Immature natural killer cell (primary cell): ENCODE measurements at regions not wholly inside any gene's neighbourhood (a gene's known extent, or its start where the extent isn't known, plus 50 kb on each side); places are given as distances from the start of the nearest gene placed in this dataset.

Experiments
- DNase-seq, 3 donors: peaks; one replicate each; pipeline ENCODE4 v3.0.0; 2022; ENCODE audit warnings: mixed read lengths in 1 of 3
- H3K27ac Mint-ChIP-seq, 6 donors: one replicate each; pipeline ENCODE4 v1.8.0; 2020; ENCODE audit warnings: mixed read lengths in 6 of 6, mild to moderate bottlenecking in 5 of 6, inconsistent platforms in 4 of 6, moderate library complexity in 3 of 6
- H3K27me3 Mint-ChIP-seq, 3 donors: one replicate each; pipeline ENCODE4 v1.8.0; 2020 to 2021; ENCODE audit warnings: low read depth in 3 of 3, mild to moderate bottlenecking in 3 of 3, mixed read lengths in 3 of 3, moderate library complexity in 3 of 3, inconsistent platforms in 1 of 3
- H3K36me3 Mint-ChIP-seq, 3 donors: one replicate each; pipeline ENCODE4 v1.8.0; 2020; ENCODE audit warnings: mixed read lengths in 3 of 3, inconsistent platforms in 2 of 3, mild to moderate bottlenecking in 2 of 3
- H3K4me1 Mint-ChIP-seq, 2 donors: one replicate each; pipeline ENCODE4 v1.8.0; 2020; ENCODE audit warnings: inconsistent platforms in 2 of 2, mild to moderate bottlenecking in 2 of 2, mixed read lengths in 2 of 2, moderate library complexity in 1 of 2
- H3K4me3 Mint-ChIP-seq, 5 donors: one replicate each; pipeline ENCODE4 v1.8.0; 2020; ENCODE audit warnings: mild to moderate bottlenecking in 5 of 5, mixed read lengths in 5 of 5, inconsistent platforms in 3 of 5, moderate library complexity in 3 of 5
- H3K9me3 Mint-ChIP-seq, 6 donors: one replicate each; pipeline ENCODE4 v1.8.0; 2020; ENCODE audit warnings: mild to moderate bottlenecking in 6 of 6, mixed read lengths in 6 of 6, inconsistent platforms in 4 of 6, moderate library complexity in 3 of 6

- Mint-ChIP-seq H3K4me1 (no peaks in the 10 kb centered on the region), H3K27ac (no peak overlapping the region), H3K9me3 (peaks cover 0 to 6% (median 0%) of the 10 kb centered on the region in 6 donors), H3K36me3 (no peaks in the 10 kb centered on the region), H3K4me3 (no peak overlapping the region), H3K27me3 (peaks cover 0 to 2% (median 0%) of the 10 kb centered on the region in 3 donors)
- DNase-seq: no peak
These were observed 508.2 kb upstream of the SUCLG2 start for GRCh38 chr3:68162644-68163043.

DNA sequence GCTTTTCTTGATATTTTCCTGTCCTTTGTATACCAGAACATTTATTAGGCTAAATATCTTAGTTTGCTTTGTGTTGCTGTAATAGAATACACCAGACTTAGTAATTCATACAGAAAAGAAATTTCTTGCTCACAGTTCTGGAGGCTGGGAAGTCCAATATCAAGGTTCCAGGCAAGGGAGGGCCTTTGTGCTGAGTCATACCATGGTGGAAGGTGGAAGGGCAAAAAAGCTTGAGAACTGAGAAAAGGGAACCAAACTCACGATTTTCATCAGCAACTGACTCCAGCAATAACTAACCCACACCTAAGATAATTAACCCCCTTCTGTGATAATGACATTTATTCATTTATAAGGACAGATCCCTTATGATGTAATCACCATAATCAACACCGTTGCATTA, 496.9 kb upstream of the SUCLG2 start:
- H3K9me3 Mint-ChIP-seq: peaks cover 0 to 2% (median 0%) of the 10 kb centered on the region in 6 donors
- H3K27me3 Mint-ChIP-seq: no peaks in the 10 kb centered on the region
- no peaks in the 10 kb centered on the region for H3K36me3 Mint-ChIP-seq
- H3K4me1 Mint-ChIP-seq: no peaks in the 10 kb centered on the region
- DNase-seq: no peak
- H3K27ac Mint-ChIP-seq: no peak overlapping the region
- H3K4me3 Mint-ChIP-seq: no peak overlapping the region

GRCh38 chr3:68148447-68148846, 494.0 kb upstream of the SUCLG2 start:
- Mint-ChIP-seq H3K4me3 (no peak overlapping the region), H3K4me1 (no peaks in the 10 kb centered on the region), H3K27ac (no peak overlapping the region), H3K9me3 (peaks cover 0 to 2% (median 0%) of the 10 kb centered on the region in 6 donors), H3K27me3 (no peaks in the 10 kb centered on the region), H3K36me3 (no peaks in the 10 kb centered on the region)
- no peak for DNase-seq

DNA sequence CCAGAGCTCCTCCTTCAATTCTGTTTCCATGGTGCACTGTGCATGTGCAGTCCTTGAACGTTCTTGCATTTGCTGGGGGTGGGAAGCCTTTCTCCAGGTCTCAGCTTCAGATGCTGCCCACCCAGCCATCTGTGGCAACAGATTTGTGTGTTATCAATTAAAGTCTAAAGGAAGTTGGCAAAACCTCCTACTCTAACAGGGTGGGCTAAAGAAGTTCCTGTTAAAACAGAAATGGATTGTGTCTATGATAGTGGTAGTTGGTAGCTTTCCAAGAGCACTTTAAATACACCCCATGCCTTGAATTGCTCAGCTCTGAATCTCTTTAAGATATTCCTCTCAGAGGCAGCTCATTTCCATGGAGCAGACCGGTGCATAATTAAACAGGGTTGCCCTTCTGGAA, 488.0 kb upstream of the SUCLG2 start:
- Mint-ChIP-seq H3K9me3 (peaks cover 0 to 6% (median 0%) of the 10 kb centered on the region in 6 donors), H3K4me3 (no peak overlapping the region), H3K27me3 (no peaks in the 10 kb centered on the region), H3K4me1 (no peaks in the 10 kb centered on the region), H3K36me3 (no peaks in the 10 kb centered on the region), H3K27ac (no peak overlapping the region)
- DNase-seq: no peak

- H3K36me3 Mint-ChIP-seq: no peaks in the 10 kb centered on the region
- no peak overlapping the region for H3K4me3 Mint-ChIP-seq
- no peaks in the 10 kb centered on the region for H3K4me1 Mint-ChIP-seq
- peaks cover 0 to 5% (median 0%) of the 10 kb centered on the region in 6 donors for H3K9me3 Mint-ChIP-seq
- DNase-seq: no peak
- no peaks in the 10 kb centered on the region for H3K27me3 Mint-ChIP-seq
- no peak overlapping the region for H3K27ac Mint-ChIP-seq
These were observed 485.5 kb upstream of the SUCLG2 start for GRCh38 chr3:68139897-68140296.

DNA sequence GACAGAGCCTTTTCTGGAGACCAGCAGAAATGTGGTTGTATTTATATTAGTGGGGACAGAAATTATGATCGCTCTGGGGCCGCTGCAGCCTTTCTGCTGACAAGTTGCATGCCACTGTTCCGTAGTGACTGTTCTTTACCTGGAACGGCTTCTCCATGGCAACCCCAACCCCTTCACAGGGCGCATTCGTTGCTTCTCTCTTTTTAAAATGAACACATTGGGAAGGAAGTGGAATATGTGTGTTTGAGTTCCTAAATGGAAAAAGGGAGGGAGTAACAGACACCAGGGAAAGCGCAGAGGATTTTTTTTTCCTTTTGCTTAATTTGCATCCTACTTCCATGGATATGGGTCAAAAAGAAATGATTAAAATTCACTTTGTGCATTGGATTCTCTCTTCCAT, 482.0 kb upstream of the SUCLG2 start:
- no peak for DNase-seq
- H3K9me3 Mint-ChIP-seq: peaks cover 0 to 10% (median 2%) of the 10 kb centered on the region in 6 donors
- no peaks in the 10 kb centered on the region for H3K36me3 Mint-ChIP-seq
- peaks cover 0 to 3% (median 0%) of the 10 kb centered on the region in 3 donors for H3K27me3 Mint-ChIP-seq
- H3K4me1 Mint-ChIP-seq: no peaks in the 10 kb centered on the region
- H3K4me3 Mint-ChIP-seq: no peak overlapping the region
- no peak overlapping the region for H3K27ac Mint-ChIP-seq

DNA sequence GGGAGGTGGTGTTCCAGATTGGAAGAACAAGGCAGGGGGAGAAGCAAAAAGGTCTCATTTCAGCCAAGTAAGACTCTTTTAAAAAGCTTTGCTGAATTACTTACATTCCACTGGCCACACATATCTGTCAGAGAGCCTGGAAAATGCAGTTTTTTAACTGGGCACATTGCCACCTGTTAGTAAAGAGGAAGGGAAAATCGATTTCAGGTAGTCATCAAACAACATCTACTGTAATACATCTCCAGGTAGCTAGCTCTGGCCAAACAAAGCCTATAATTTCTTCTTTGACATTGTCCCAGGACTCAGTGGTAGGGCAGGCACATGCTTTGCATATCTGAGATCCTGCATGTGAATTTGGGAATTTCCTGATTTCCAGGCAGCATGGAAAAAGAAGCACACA, 480.7 kb upstream of the SUCLG2 start:
- Mint-ChIP-seq H3K27ac (no peak overlapping the region), H3K4me1 (no peaks in the 10 kb centered on the region), H3K36me3 (peaks cover 0 to 8% (median 0%) of the 10 kb centered on the region in 3 donors), H3K9me3 (peaks cover 0 to 10% (median 4%) of the 10 kb centered on the region in 6 donors), H3K4me3 (no peak overlapping the region), H3K27me3 (peaks cover 0 to 3% (median 3%) of the 10 kb centered on the region in 3 donors)
- no peak for DNase-seq

- no peak for DNase-seq
- Mint-ChIP-seq H3K27me3 (peaks cover 5 to 8% (median 5%) of the 10 kb centered on the region in 3 donors), H3K4me1 (no peaks in the 10 kb centered on the region), H3K27ac (no peak overlapping the region), H3K4me3 (no peak overlapping the region), H3K9me3 (peaks cover 3 to 13% (median 8%) of the 10 kb centered on the region in 6 donors), H3K36me3 (peaks cover 0 to 8% (median 0%) of the 10 kb centered on the region in 3 donors)
These were observed 474.7 kb upstream of the SUCLG2 start for GRCh38 chr3:68129065-68129464.

GRCh38 chr3:68123231-68123630, 468.8 kb upstream of the SUCLG2 start:
- H3K4me1 Mint-ChIP-seq: no peaks in the 10 kb centered on the region
- no peak for DNase-seq
- no peak overlapping the region for H3K4me3 Mint-ChIP-seq
- H3K27ac Mint-ChIP-seq: no peak overlapping the region
- peaks cover 2 to 10% (median 6%) of the 10 kb centered on the region in 6 donors for H3K9me3 Mint-ChIP-seq
- H3K36me3 Mint-ChIP-seq: no peaks in the 10 kb centered on the region
- peaks cover 5% of the 10 kb centered on the region in 3 donors for H3K27me3 Mint-ChIP-seq

DNA sequence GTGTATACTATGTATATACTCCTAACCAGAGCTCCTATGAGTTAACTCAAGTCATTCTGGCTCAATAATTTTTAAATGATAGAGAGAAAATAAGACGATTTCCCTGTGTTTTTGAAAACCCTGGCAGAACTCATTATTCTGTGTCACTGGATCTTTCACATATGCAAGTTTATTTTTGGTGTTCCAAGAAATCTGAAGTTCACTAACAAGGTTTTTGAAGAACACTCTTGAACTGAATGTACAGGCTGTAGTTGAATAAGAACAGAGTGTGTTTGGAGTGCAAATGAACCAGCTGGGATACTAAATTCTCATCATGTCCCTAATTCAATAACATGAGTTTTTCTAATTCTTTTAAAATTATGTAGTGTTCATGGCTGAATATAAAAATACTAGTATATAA, 466.9 kb upstream of the SUCLG2 start:
- H3K4me1 Mint-ChIP-seq: no peaks in the 10 kb centered on the region
- H3K27ac Mint-ChIP-seq: no peak overlapping the region
- DNase-seq: no peak
- peaks cover 0 to 5% (median 0%) of the 10 kb centered on the region in 3 donors for H3K27me3 Mint-ChIP-seq
- H3K9me3 Mint-ChIP-seq: peaks cover 0 to 5% (median 0%) of the 10 kb centered on the region in 6 donors
- H3K36me3 Mint-ChIP-seq: no peaks in the 10 kb centered on the region
- H3K4me3 Mint-ChIP-seq: no peak overlapping the region

DNA sequence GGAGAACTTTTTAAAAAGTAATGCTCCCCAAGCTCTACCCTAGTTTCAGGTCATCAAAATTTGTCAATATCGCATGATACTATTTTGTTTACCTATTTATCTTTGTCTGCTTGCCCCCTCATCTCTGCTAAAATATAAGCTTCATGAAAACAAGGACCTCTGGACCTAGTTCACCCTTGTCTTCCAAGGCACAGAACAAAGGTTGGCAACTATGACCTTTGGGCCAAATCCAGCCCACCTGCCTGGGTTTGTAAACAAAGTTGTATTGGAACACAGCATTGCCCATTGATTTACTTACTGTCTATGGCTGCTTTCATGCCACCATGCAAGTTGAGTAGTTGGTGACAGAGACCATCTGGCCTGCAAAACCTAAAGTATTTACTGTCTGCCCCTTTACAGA, 462.2 kb upstream of the SUCLG2 start:
- Mint-ChIP-seq H3K36me3 (no peaks in the 10 kb centered on the region), H3K4me3 (no peak overlapping the region), H3K9me3 (peaks cover 0 to 2% (median 0%) of the 10 kb centered on the region in 6 donors), H3K27ac (no peak overlapping the region), H3K27me3 (peaks cover 0 to 1% (median 0%) of the 10 kb centered on the region in 3 donors), H3K4me1 (no peaks in the 10 kb centered on the region)
- no peak for DNase-seq

- DNase-seq: no peak
- Mint-ChIP-seq H3K27me3 (peaks cover 0 to 4% (median 0%) of the 10 kb centered on the region in 3 donors), H3K27ac (no peak overlapping the region), H3K4me3 (no peak overlapping the region), H3K36me3 (peaks cover 0 to 6% (median 0%) of the 10 kb centered on the region in 3 donors), H3K9me3 (peaks cover 0 to 8% (median under 1%) of the 10 kb centered on the region in 6 donors), H3K4me1 (peaks cover 0 to 3% of the 10 kb centered on the region in 2 donors)
These were observed 449.4 kb upstream of the SUCLG2 start for GRCh38 chr3:68103811-68104210.

GRCh38 chr3:68090571-68090970, 436.2 kb upstream of the SUCLG2 start:
- peaks cover 2 to 4% (median 2%) of the 10 kb centered on the region in 3 donors for H3K27me3 Mint-ChIP-seq
- no peak for DNase-seq
- H3K36me3 Mint-ChIP-seq: no peaks in the 10 kb centered on the region
- peaks cover 0 to 7% (median 1%) of the 10 kb centered on the region in 6 donors for H3K9me3 Mint-ChIP-seq
- H3K27ac Mint-ChIP-seq: peak overlapping the region in 1 of 6 donors; percentile 52
- peak overlapping the region in 1 of 5 donors; percentile 44 for H3K4me3 Mint-ChIP-seq
- peaks cover 11 to 29% of the 10 kb centered on the region in 2 donors for H3K4me1 Mint-ChIP-seq

GRCh38 chr3:68089572-68090011, 435.2 kb upstream of the SUCLG2 start:
- H3K36me3 Mint-ChIP-seq: no peaks in the 10 kb centered on the region
- peaks cover 2 to 4% (median 2%) of the 10 kb centered on the region in 3 donors for H3K27me3 Mint-ChIP-seq
- H3K4me3 Mint-ChIP-seq: peak overlapping the region in 2 of 5 donors; percentile 8 to 50
- peaks cover 0 to 7% (median 1%) of the 10 kb centered on the region in 6 donors for H3K9me3 Mint-ChIP-seq
- DNase-seq: no peak
- peaks cover 11 to 29% of the 10 kb centered on the region in 2 donors for H3K4me1 Mint-ChIP-seq
- H3K27ac Mint-ChIP-seq: no peak overlapping the region

- Mint-ChIP-seq H3K4me1 (peaks cover 11 to 29% of the 10 kb centered on the region in 2 donors), H3K27ac (peak overlapping the region in 3 of 6 donors; percentile 1 to 66 (median 24)), H3K27me3 (peaks cover 2 to 4% (median 2%) of the 10 kb centered on the region in 3 donors), H3K9me3 (peaks cover 0 to 7% (median 1%) of the 10 kb centered on the region in 6 donors), H3K4me3 (peak overlapping the region in 4 of 5 donors; percentile 20 to 72 (median 33)), H3K36me3 (no peaks in the 10 kb centered on the region)
- DNase-seq: no peak
These were observed 434.2 kb upstream of the SUCLG2 start for GRCh38 chr3:68088636-68089035.
